IMR-90 (cell line): ENCODE measurements at regions not wholly inside any gene's neighbourhood (a gene's known extent, or its start where the extent isn't known, plus 50 kb on each side); places are given as distances from the start of the nearest gene placed in this dataset.

Experiments
- ATAC-seq: fragments of 200-7000 bp; cut with Tn5 transposase; 2 replicates; pipeline ENCODE4 v1.9.1; 2020; ENCODE audit warnings: low read depth, mild to moderate bottlenecking, moderate library complexity
- BruUV-seq: library from RNA; stranded (reverse); fragments of 400-500 nt; replicated peaks from 2 replicates; lab custom pipeline; 2021; lab: Mats Ljungman, UMichigan
- CTCF ChIA-PET: fragments of 300-600 bp; formaldehyde crosslinking; extraction: SDS; loops from one replicate; lab custom pipeline; 2021; ENCODE audit warnings: antibody characterized with exemption; lab: Yijun Ruan, JAX
- POLR2A ChIA-PET: fragments of 300-600 bp; sonication (Branson Sonifier 250); formaldehyde crosslinking; loops from one replicate; lab custom pipeline; 2022; ENCODE audit warnings: antibody characterized with exemption; ENCODE audit not compliant: unreplicated experiment; lab: Charles Lee
- DNase-seq: peaks from one replicate; pipeline ENCODE4 v3.0.0; 2013
- H2AFZ ChIP-seq: replicated peaks from 2 replicates; pipeline ENCODE3; 2013; ENCODE audit warnings: low read length, mild to moderate bottlenecking; ENCODE audit not compliant: poor library complexity
- H2AK5ac ChIP-seq: 2 replicates; pipeline ENCODE4 v1.6.1; 2013; ENCODE audit warnings: low read depth, low read length, inconsistent platforms
- H2AK9ac ChIP-seq: replicated peaks from 2 replicates; pipeline ENCODE3; 2013; ENCODE audit warnings: mild to moderate bottlenecking, low read depth, low read length, moderate library complexity; ENCODE audit not compliant: poor library complexity
- H2BK120ac ChIP-seq: 2 replicates; pipeline ENCODE4 v1.6.1; 2013; ENCODE audit warnings: low read depth, low read length, inconsistent platforms
- H2BK15ac ChIP-seq: 3 replicates; pipeline ENCODE4 v1.6.1; 2013; ENCODE audit warnings: low read depth, low read length, inconsistent platforms
- H2BK20ac ChIP-seq: 2 replicates; pipeline ENCODE4 v1.6.1; 2013; ENCODE audit warnings: low read depth, mild to moderate bottlenecking, inconsistent platforms, low read length, moderate library complexity
- H2BK5ac ChIP-seq: 2 replicates; pipeline ENCODE4 v1.6.1; 2013; ENCODE audit warnings: mild to moderate bottlenecking, low read depth, low read length, inconsistent platforms; ENCODE audit not compliant: poor library complexity, severe bottlenecking
- H3K14ac ChIP-seq: replicated peaks from 2 replicates; pipeline ENCODE4 v1.6.1; 2013; ENCODE audit warnings: low read depth, low read length, inconsistent platforms
- H3K18ac ChIP-seq: 2 replicates; pipeline ENCODE4 v1.6.1; 2013; ENCODE audit warnings: low read depth, low read length, control low read depth
- H3K23ac ChIP-seq: 2 replicates; pipeline ENCODE4 v1.6.1; 2013; ENCODE audit warnings: low read depth, low read length, inconsistent platforms
- H3K27ac ChIP-seq: 2 replicates; pipeline ENCODE4 v1.5.1; 2013; ENCODE audit warnings: mild to moderate bottlenecking, control low read depth, low read length; ENCODE audit not compliant: insufficient read depth
- H3K27me3 ChIP-seq: 2 replicates; pipeline ENCODE4 v1.6.1; 2013; ENCODE audit warnings: low read length; ENCODE audit not compliant: control insufficient read depth, insufficient read depth
- H3K36me3 ChIP-seq: 2 replicates; pipeline ENCODE4 v1.6.1; 2013; ENCODE audit warnings: low read length, mixed read lengths; ENCODE audit not compliant: control insufficient read depth, insufficient read depth
- H3K4ac ChIP-seq: 2 replicates; pipeline ENCODE4 v1.6.1; 2013; ENCODE audit warnings: low read depth, low read length, inconsistent platforms
- H3K4me1 ChIP-seq: 2 replicates; pipeline ENCODE4 v1.6.1; 2013; ENCODE audit warnings: low read length, mixed read lengths; ENCODE audit not compliant: control insufficient read depth, insufficient read depth
- H3K4me2 ChIP-seq: 2 replicates; pipeline ENCODE4 v1.6.1; 2013; ENCODE audit warnings: low read depth, mild to moderate bottlenecking, control low read depth, low read length, moderate library complexity
- H3K4me3 ChIP-seq: 2 replicates; pipeline ENCODE4 v1.5.1; 2013; ENCODE audit warnings: low read depth, mild to moderate bottlenecking, control low read depth, low read length, moderate library complexity; ENCODE audit not compliant: insufficient read depth
- H3K56ac ChIP-seq: 2 replicates; pipeline ENCODE4 v1.6.1; 2013; ENCODE audit warnings: low read length, inconsistent platforms; ENCODE audit not compliant: insufficient read depth; ENCODE audit errors: extremely low read depth
- H3K79me1 ChIP-seq, 2 experiments: 2 replicates each; pipeline ENCODE4 v1.6.1; 2013; ENCODE audit warnings: low read length in 2 of 2, inconsistent platforms in 1 of 2, low read depth in 1 of 2
- H3K9ac ChIP-seq: 2 replicates; pipeline ENCODE4 v1.6.1; 2013; ENCODE audit warnings: low read depth, low read length, control low read depth
- H3K9me1 ChIP-seq: 2 replicates; pipeline ENCODE4 v1.6.1; 2013; ENCODE audit warnings: low read length, inconsistent platforms; ENCODE audit not compliant: insufficient read depth
- H3K9me3 ChIP-seq: 2 replicates; pipeline ENCODE4 v1.6.1; 2013; ENCODE audit warnings: low read length; ENCODE audit not compliant: control insufficient read depth, insufficient read depth
- H4K20me1 ChIP-seq: 2 replicates; pipeline ENCODE4 v1.6.1; 2013; ENCODE audit warnings: low read length, inconsistent platforms; ENCODE audit not compliant: insufficient read depth
- H4K5ac ChIP-seq: 2 replicates; pipeline ENCODE4 v1.6.1; 2013; ENCODE audit warnings: mild to moderate bottlenecking, low read depth, low read length, control low read depth
- H4K8ac ChIP-seq, 2 experiments: 2 replicates each; pipeline ENCODE4 v1.6.1; 2013; ENCODE audit warnings: low read depth in 2 of 2, low read length in 2 of 2, control low read depth in 1 of 2, inconsistent platforms in 1 of 2
- H4K91ac ChIP-seq: 2 replicates; pipeline ENCODE4 v1.6.1; 2013; ENCODE audit warnings: low read depth, low read length, inconsistent platforms; ENCODE audit not compliant: insufficient read depth
- CEBPB ChIP-seq: IDR thresholded peaks from 2 replicates; pipeline ENCODE4 v1.6.1; 2012; ENCODE audit warnings: low read depth, low read length, improper control_type of control experiment
- CHD1 ChIP-seq: IDR thresholded peaks from 2 replicates; pipeline ENCODE4 v1.6.1; 2012; ENCODE audit warnings: low read depth, low read length, improper control_type of control experiment
- FOS ChIP-seq: fragments of 150-350 bp; IDR thresholded peaks from 2 replicates; pipeline ENCODE4 v1.6.1; 2016; ENCODE audit warnings: low read depth, low read length
- MAZ ChIP-seq: IDR thresholded peaks from 2 replicates; pipeline ENCODE4 v1.6.1; 2012; ENCODE audit warnings: low read depth, mild to moderate bottlenecking, low read length, improper control_type of control experiment, moderate library complexity, borderline replicate concordance
- MXI1 ChIP-seq: IDR thresholded peaks from 2 replicates; pipeline ENCODE4 v1.6.1; 2012; ENCODE audit warnings: low read depth, mild to moderate bottlenecking, low read length, moderate library complexity, borderline replicate concordance
- RCOR1 ChIP-seq: IDR thresholded peaks from 2 replicates; pipeline ENCODE4 v1.6.1; 2012; ENCODE audit warnings: mild to moderate bottlenecking, low read length, improper control_type of control experiment; ENCODE audit not compliant: insufficient replicate concordance
- RFX5 ChIP-seq: IDR thresholded peaks from 2 replicates; pipeline ENCODE4 v1.8.0; 2012; ENCODE audit warnings: low read depth, mild to moderate bottlenecking, low read length, moderate library complexity
- SMC3 ChIP-seq: fragments of 150-350 bp; IDR thresholded peaks from 2 replicates; pipeline ENCODE4 v1.6.1; 2016; ENCODE audit warnings: low read depth, mild to moderate bottlenecking, antibody characterized with exemption, low read length, moderate library complexity
- WGBS, 2 experiments: methylation state at CpG; one replicate each; pipeline versions ENCODE4 v1.1.5 to v1.1.7; 2013; ENCODE audit warnings: missing lambda C conversion rate in 2 of 2; ENCODE audit not compliant: insufficient read length in 1 of 2; ENCODE audit errors: extremely low coverage in 2 of 2; 5-methylcytosine and 5-hydroxymethylcytosine counted together
- dilution Hi-C: fragments of 300-500 bp; cut with HindIII; formaldehyde crosslinking; loops from one replicate; pipeline ENCODE4 v1.14.3; 2018; ENCODE audit warnings: low sequenced_read_pairs; ENCODE audit not compliant: unreplicated experiment
- in situ Hi-C: fragments of 300-500 bp; cut with MboI; formaldehyde crosslinking; loops from 3 replicates; pipeline ENCODE4 v1.14.3; 2019; ENCODE audit warnings: low sequenced_read_pairs, inconsistent platforms, mixed read lengths
- intact Hi-C: fragments of 100-400 bp; cut with micrococcal nuclease; formaldehyde crosslinking; loops from 2 replicates; pipeline ENCODE4 v1.10.0; 2022

GRCh38 chr11:44498089-44498871 lies 67.2 kb upstream of the CD82 start:
- no peak overlapping the region for H2AK9ac ChIP-seq
- H3K9ac ChIP-seq = no peak overlapping the region
- no peak overlapping the region for H2BK5ac ChIP-seq
- no peaks in the 10 kb centered on the region for H3K36me3 ChIP-seq
- dilution Hi-C loops (no loop called here), in situ Hi-C loops (no loop called here), intact Hi-C loops (no loop called here)
- no peak overlapping the region for H2AK5ac ChIP-seq
- no peak overlapping the region for H3K27ac ChIP-seq
- H4K20me1 ChIP-seq = no peaks in the 10 kb centered on the region
- H4K8ac ChIP-seq = no peak overlapping the region
- WGBS, 2 experiments = 40% methylated on average over 1 of the region's 4 CpGs; no CpG with 5 or more reads in 1 of the 2 experiments
- H3K9me3 ChIP-seq = no peaks in the 10 kb centered on the region
- H3K4me3 ChIP-seq = no peak overlapping the region
- BruUV-seq = no TSS peak
- H4K91ac ChIP-seq = no peak overlapping the region
- no peak overlapping the region for H2BK20ac ChIP-seq
- no peak for DNase-seq
- no peak overlapping the region for H4K5ac ChIP-seq
- CTCF ChIA-PET = no interaction called here
- H2BK120ac ChIP-seq = no peak overlapping the region
- no peaks in the 10 kb centered on the region for H3K79me1 ChIP-seq
- ATAC-seq = no peak
- no peak overlapping the region for H2AFZ ChIP-seq
- H2BK15ac ChIP-seq = no peak overlapping the region
- H3K4me2 ChIP-seq = no peak overlapping the region
- H3K27me3 ChIP-seq = peaks cover 10% of the 10 kb centered on the region; the same call in 1 of the 2 replicates
- H3K56ac ChIP-seq = no peak overlapping the region
- no peak overlapping the region for H3K14ac ChIP-seq
- H3K18ac ChIP-seq = no peak overlapping the region
- no peaks in the 10 kb centered on the region for H3K9me1 ChIP-seq
- no peak for TF ChIP-seq RCOR1
- no peak for TF ChIP-seq MAZ
- TF ChIP-seq MXI1 = no peak
- TF ChIP-seq SMC3 = no peak
- TF ChIP-seq RFX5 = no peak
- no peak for TF ChIP-seq CHD1
- TF ChIP-seq CEBPB = no peak
- TF ChIP-seq FOS = no peak
- H3K23ac ChIP-seq = no peak overlapping the region
- no peaks in the 10 kb centered on the region for H3K4me1 ChIP-seq
- no peak overlapping the region for H3K4ac ChIP-seq
- POLR2A ChIA-PET = no interaction called here
